K562 (cell line): ENCODE measurements at regions not wholly inside any gene's neighbourhood (a gene's known extent, or its start where the extent isn't known, plus 50 kb on each side); places are given as distances from the start of the nearest gene placed in this dataset.

ENCODE experiments used
- ATAC-seq: fragments of 200-7000 bp; cut with Tn5 transposase; 3 replicates; pipeline ENCODE4 v1.9.1; 2020; ENCODE audit warnings: moderate library complexity
- BruUV-seq: library from RNA; stranded (reverse); fragments of 400-500 nt; replicated peaks from 2 replicates; lab custom pipeline; 2021; lab: Mats Ljungman, UMichigan
- CTCF ChIA-PET: fragments of 300-600 bp; formaldehyde crosslinking; extraction: SDS; loops from one replicate; lab custom pipeline; 2021; ENCODE audit warnings: low intra/inter-chr PET ratio; lab: Yijun Ruan, JAX
- POLR2A ChIA-PET: fragments of 300-600, 350-650 bp; sonication (Branson Sonifier 250); formaldehyde crosslinking; extraction: SDS; loops from one replicate; lab custom pipeline; 2021; ENCODE audit warnings: antibody characterized with exemption, inconsistent platforms; lab: Yijun Ruan, JAX
- DNase-seq, 4 experiments: peaks; one replicate each; pipeline versions ENCODE4 v3.0.0 to v3.0.0-alpha.2; 2011 to 2018; ENCODE audit warnings: low spot score in 3 of 4, mixed read lengths in 3 of 4; ENCODE audit errors: extremely low read depth in 1 of 4
- FAIRE-seq: peaks from 2 replicates; lab custom pipeline; 2011; peaks lifted over from hg19 to GRCh38; lab: Jason Lieb, UNC
- H2AFZ ChIP-seq: 2 replicates; pipeline ENCODE4 v1.6.0; 2011; ENCODE audit warnings: low read depth, low read length, control low read depth, inconsistent platforms
- H3K27ac ChIP-seq: fragments of 200-600 bp; 3 replicates; pipeline ENCODE4 v1.8.0; 2011; ENCODE audit warnings: low read depth, mild to moderate bottlenecking, control low read depth, inconsistent platforms, low read length, moderate library complexity, mixed read lengths; ENCODE audit errors: extremely low read depth
- H3K27me3 ChIP-seq, 2 experiments: fragments of 300-600 bp in 1 of 2; 2 replicates in 1 of 2; 3 replicates in 1 of 2; pipeline versions ENCODE4 v1.6.0 to v1.8.0; 2011; ENCODE audit warnings: inconsistent platforms in 2 of 2, low read length in 2 of 2, mild to moderate bottlenecking in 1 of 2, mixed read lengths in 1 of 2, moderate library complexity in 1 of 2; ENCODE audit not compliant: control insufficient read depth in 2 of 2, insufficient read depth in 2 of 2
- H3K36me3 ChIP-seq: fragments of 300-600 bp; 3 replicates; pipeline ENCODE4 v1.8.0; 2011; ENCODE audit warnings: mild to moderate bottlenecking, low read length, inconsistent platforms; ENCODE audit not compliant: control insufficient read depth, insufficient read depth
- H3K4me1 ChIP-seq, 2 experiments: fragments of 200-600 bp in 1 of 2; replicated peaks in 1 of 2; 2 replicates in 1 of 2; 3 replicates in 1 of 2; pipeline versions ENCODE4 v1.5.1 to v1.8.0; 2011; ENCODE audit warnings: inconsistent platforms in 2 of 2, low read length in 2 of 2, mild to moderate bottlenecking in 1 of 2, mixed read lengths in 1 of 2, moderate library complexity in 1 of 2; ENCODE audit not compliant: control insufficient read depth in 2 of 2, insufficient read depth in 2 of 2
- H3K4me2 ChIP-seq: 2 replicates; pipeline ENCODE4 v1.6.1; 2011; ENCODE audit warnings: low read length, control low read depth, inconsistent platforms, mixed read lengths; ENCODE audit not compliant: insufficient read depth
- H3K4me3 ChIP-seq: fragments of 200-600 bp; sonication (generic), shearing (Covaris generic); 2 replicates; pipeline ENCODE4 v1.5.1; 2016; ENCODE audit warnings: control low read depth, inconsistent platforms
- H3K79me2 ChIP-seq: fragments of 200-600 bp; 3 replicates; pipeline ENCODE4 v1.8.0; 2011; ENCODE audit warnings: low read length, inconsistent platforms; ENCODE audit not compliant: control insufficient read depth, insufficient read depth
- H3K9ac ChIP-seq, 2 experiments: 2 replicates each; pipeline versions ENCODE4 v1.6.0 to v1.6.1; 2011; ENCODE audit warnings: low read depth in 2 of 2, low read length in 2 of 2, control low read depth in 1 of 2, inconsistent platforms in 1 of 2, mild to moderate bottlenecking in 1 of 2, mixed read lengths in 1 of 2; ENCODE audit not compliant: insufficient read depth in 1 of 2
- H3K9me1 ChIP-seq: one replicate; pipeline ENCODE4 v1.6.0; 2011; ENCODE audit warnings: inconsistent platforms, mild to moderate bottlenecking, low read length, moderate library complexity; ENCODE audit not compliant: control insufficient read depth, insufficient read depth
- H3K9me3 ChIP-seq: replicated peaks from 2 replicates; pipeline ENCODE4 v1.5.1; 2011; ENCODE audit warnings: low read depth, low read length, inconsistent platforms; ENCODE audit not compliant: control insufficient read depth, insufficient read depth
- H4K20me1 ChIP-seq: replicated peaks from 2 replicates; pipeline ENCODE4 v1.6.1; 2011; ENCODE audit warnings: low read length, inconsistent platforms, mixed read lengths; ENCODE audit not compliant: control insufficient read depth, insufficient read depth
- ATF1 ChIP-seq, 2 experiments: fragments of 450-650 bp in 1 of 2; IDR thresholded peaks; 2 replicates each; pipeline ENCODE4 v1.6.1; 2016; ENCODE audit warnings: missing compliant biosample characterization in 1 of 2, missing genetic modification characterization in 1 of 2
- E2F3 ChIP-seq: fragments of 250-450 bp; sonication (Bioruptor Pico); IDR thresholded peaks from 2 replicates; pipeline ENCODE4 v1.4.0; 2020; ENCODE audit warnings: mild to moderate bottlenecking
- E2F6 ChIP-seq, 2 experiments: IDR thresholded peaks; 2 replicates each; pipeline ENCODE4 v1.6.1; 2011; ENCODE audit warnings: borderline replicate concordance in 1 of 2, control low read depth in 1 of 2, low read depth in 1 of 2, low read length in 1 of 2, mild to moderate bottlenecking in 1 of 2, mixed read lengths in 1 of 2, moderate library complexity in 1 of 2; ENCODE audit not compliant: insufficient read depth in 1 of 2, insufficient read length in 1 of 2, poor library complexity in 1 of 2, severe bottlenecking in 1 of 2; ENCODE audit errors: extremely low read depth in 1 of 2
- ELF1 ChIP-seq: fragments of 200-800 bp; sonication (Bioruptor generic); IDR thresholded peaks from 2 replicates; pipeline ENCODE4 v1.6.1; 2016; ENCODE audit warnings: missing genetic modification characterization, missing compliant biosample characterization
- MTA3 ChIP-seq: fragments of 450-650 bp; formaldehyde crosslinking; IDR thresholded peaks from 2 replicates; pipeline ENCODE4 v1.6.1; 2017; ENCODE audit warnings: mild to moderate bottlenecking, borderline replicate concordance
- NEUROD1 ChIP-seq: fragments of 150-350 bp; IDR thresholded peaks from 2 replicates; pipeline ENCODE4 v1.6.1; 2014; ENCODE audit warnings: borderline replicate concordance, low read length, low read depth; ENCODE audit not compliant: partially characterized antibody
- POLR3G ChIP-seq: IDR thresholded peaks from 2 replicates; pipeline ENCODE4 v1.6.1; 2011; ENCODE audit not compliant: insufficient read length, insufficient replicate concordance; ENCODE audit errors: extremely low read depth
- SREBF2 ChIP-seq: sonication (generic); formaldehyde crosslinking; IDR thresholded peaks from 2 replicates; pipeline ENCODE4 v1.4.0; 2020; ENCODE audit warnings: mild to moderate bottlenecking, missing genetic modification reagents
- TAF1 ChIP-seq: IDR thresholded peaks from 2 replicates; pipeline ENCODE4 v1.6.1; 2011; ENCODE audit warnings: mild to moderate bottlenecking, low read length, moderate library complexity; ENCODE audit not compliant: insufficient read depth, control insufficient read depth, severe bottlenecking; ENCODE audit errors: extremely low read depth
- ZNF232 ChIP-seq: sonication (generic); formaldehyde crosslinking; IDR thresholded peaks from 2 replicates; pipeline ENCODE4 v1.8.0; 2022; ENCODE audit warnings: mild to moderate bottlenecking, missing genetic modification reagents
- ZNF24 ChIP-seq: fragments of 450-650 bp; IDR thresholded peaks from 2 replicates; pipeline ENCODE4 v1.6.1; 2016
- ZNF699 ChIP-seq: fragments of 250-450 bp; sonication (Bioruptor Pico); IDR thresholded peaks from 2 replicates; pipeline ENCODE4 v1.8.0; 2021; ENCODE audit warnings: mild to moderate bottlenecking, moderate library complexity; ENCODE audit not compliant: insufficient replicate concordance
- WGBS: fragments of 100-300 bp; shearing (Covaris generic); methylation state at CpG from one replicate; pipeline ENCODE4 v1.1.6; 2016; ENCODE audit warnings: low coverage, mixed read lengths; ENCODE audit not compliant: insufficient coverage; ENCODE audit errors: missing lambda C conversion rate; 5-methylcytosine and 5-hydroxymethylcytosine counted together
- in situ Hi-C: fragments of 300-500 bp; cut with MboI; formaldehyde crosslinking; loops from 4 replicates; pipeline ENCODE4 v1.15.0; 2018; ENCODE audit warnings: inconsistent platforms, mixed read lengths
- intact Hi-C: fragments of 100-400 bp; cut with micrococcal nuclease; formaldehyde crosslinking; loops from 2 replicates; pipeline ENCODE4 v1.14.2; 2022
- TF ChIP-seq, protein P1 (sequence below): fragments of 250-450 bp; sonication (Bioruptor Pico); IDR thresholded peaks from 2 replicates; pipeline ENCODE4 v1.5.0; 2020; ENCODE audit warnings: mild to moderate bottlenecking, borderline replicate concordance
- TF ChIP-seq, protein P2 (sequence below): sonication (generic); formaldehyde crosslinking; IDR thresholded peaks from 2 replicates; pipeline ENCODE4 v1.8.1; 2023; ENCODE audit warnings: mild to moderate bottlenecking, missing genetic modification reagents, moderate library complexity
- TF ChIP-seq, protein P3 (sequence below): fragments of 250-450 bp; sonication (Bioruptor Pico); IDR thresholded peaks from 2 replicates; pipeline ENCODE4 v1.5.0; 2021; ENCODE audit warnings: mild to moderate bottlenecking, borderline replicate concordance

DNA sequence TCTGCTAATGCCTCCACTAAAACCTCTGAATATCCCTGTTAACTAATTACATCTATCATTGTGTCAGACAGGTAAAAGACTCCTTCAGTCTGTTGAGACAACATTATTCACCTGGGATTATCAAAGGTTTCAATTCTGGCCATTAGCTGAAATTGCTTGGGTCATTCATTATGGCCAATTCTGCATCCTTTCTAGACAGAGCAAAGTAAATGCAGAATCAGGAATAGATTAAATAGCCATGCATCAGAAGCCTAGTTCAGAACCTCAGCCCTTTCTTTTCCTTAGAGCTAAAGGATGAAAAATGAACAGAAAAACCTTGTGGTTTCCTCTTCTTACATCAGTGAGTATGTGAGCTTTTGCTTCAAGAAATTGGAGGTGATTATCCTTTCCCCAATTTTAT lies 665.4 kb upstream of the CAMK1G start (continued):
- TF ChIP-seq MTA3 = no peak

GRCh38 chr1:208919371-208919770 lies 664.1 kb upstream of the CAMK1G start:
- H3K36me3 ChIP-seq = no peaks in the 10 kb centered on the region
- H3K79me2 ChIP-seq = no peaks in the 10 kb centered on the region
- ATAC-seq (no peak), FAIRE-seq (no peak), DNase-seq (no peak)
- no peaks in the 10 kb centered on the region for H4K20me1 ChIP-seq
- in situ Hi-C loops (no loop called here), intact Hi-C loops (no loop called here)
- BruUV-seq = no TSS peak
- WGBS = 2% methylated on average over 2 of the region's 2 CpGs
- H3K9me3 ChIP-seq = no peaks in the 10 kb centered on the region
- H3K27me3 ChIP-seq = no peaks in the 10 kb centered on the region
- CTCF ChIA-PET = no interaction called here
- POLR2A ChIA-PET = no interaction called here
- H3K4me2 ChIP-seq = no peak overlapping the region
- no peak overlapping the region for H3K4me3 ChIP-seq
- H3K27ac ChIP-seq = no peak overlapping the region
- H2AFZ ChIP-seq = no peak overlapping the region
- no peak overlapping the region for H3K9ac ChIP-seq
- H3K4me1 ChIP-seq = no peaks in the 10 kb centered on the region
- no peaks in the 10 kb centered on the region for H3K9me1 ChIP-seq
- TF ChIP-seq, protein P1, sequence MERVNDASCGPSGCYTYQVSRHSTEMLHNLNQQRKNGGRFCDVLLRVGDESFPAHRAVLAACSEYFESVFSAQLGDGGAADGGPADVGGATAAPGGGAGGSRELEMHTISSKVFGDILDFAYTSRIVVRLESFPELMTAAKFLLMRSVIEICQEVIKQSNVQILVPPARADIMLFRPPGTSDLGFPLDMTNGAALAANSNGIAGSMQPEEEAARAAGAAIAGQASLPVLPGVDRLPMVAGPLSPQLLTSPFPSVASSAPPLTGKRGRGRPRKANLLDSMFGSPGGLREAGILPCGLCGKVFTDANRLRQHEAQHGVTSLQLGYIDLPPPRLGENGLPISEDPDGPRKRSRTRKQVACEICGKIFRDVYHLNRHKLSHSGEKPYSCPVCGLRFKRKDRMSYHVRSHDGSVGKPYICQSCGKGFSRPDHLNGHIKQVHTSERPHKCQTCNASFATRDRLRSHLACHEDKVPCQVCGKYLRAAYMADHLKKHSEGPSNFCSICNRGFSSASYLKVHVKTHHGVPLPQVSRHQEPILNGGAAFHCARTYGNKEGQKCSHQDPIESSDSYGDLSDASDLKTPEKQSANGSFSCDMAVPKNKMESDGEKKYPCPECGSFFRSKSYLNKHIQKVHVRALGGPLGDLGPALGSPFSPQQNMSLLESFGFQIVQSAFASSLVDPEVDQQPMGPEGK = no peak
- TF ChIP-seq, protein P2, sequence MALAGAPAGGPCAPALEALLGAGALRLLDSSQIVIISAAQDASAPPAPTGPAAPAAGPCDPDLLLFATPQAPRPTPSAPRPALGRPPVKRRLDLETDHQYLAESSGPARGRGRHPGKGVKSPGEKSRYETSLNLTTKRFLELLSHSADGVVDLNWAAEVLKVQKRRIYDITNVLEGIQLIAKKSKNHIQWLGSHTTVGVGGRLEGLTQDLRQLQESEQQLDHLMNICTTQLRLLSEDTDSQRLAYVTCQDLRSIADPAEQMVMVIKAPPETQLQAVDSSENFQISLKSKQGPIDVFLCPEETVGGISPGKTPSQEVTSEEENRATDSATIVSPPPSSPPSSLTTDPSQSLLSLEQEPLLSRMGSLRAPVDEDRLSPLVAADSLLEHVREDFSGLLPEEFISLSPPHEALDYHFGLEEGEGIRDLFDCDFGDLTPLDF (CRISPR knock-in tag) = no peak
- TF ChIP-seq POLR3G = no peak
- no peak for TF ChIP-seq ATF1 (CRISPR knock-in tag; IDR thresholded peaks at IDR 0.05)
- no peak for TF ChIP-seq ATF1 (tag; IDR thresholded peaks at IDR 0.05)
- TF ChIP-seq TAF1 = no peak
- no peak for TF ChIP-seq ZNF232
- no peak for TF ChIP-seq E2F6 (IDR thresholded peaks at IDR 0.05; ENCODE audit: borderline replicate concordance in 1 of 2, extremely low read depth in 1 of 2, insufficient read depth in 1 of 2, insufficient read length in 1 of 2, low read depth in 1 of 2, low read length in 1 of 2, poor library complexity in 1 of 2, severe bottlenecking in 1 of 2)
- no peak for TF ChIP-seq ELF1 (tag)
- no peak for TF ChIP-seq SREBF2 (CRISPR knock-in tag)
- TF ChIP-seq ZNF699 (CRISPR knock-in tag) = no peak
- no peak for TF ChIP-seq E2F3 (CRISPR knock-in tag)
- no peak for TF ChIP-seq NEUROD1
- TF ChIP-seq, protein P3, sequence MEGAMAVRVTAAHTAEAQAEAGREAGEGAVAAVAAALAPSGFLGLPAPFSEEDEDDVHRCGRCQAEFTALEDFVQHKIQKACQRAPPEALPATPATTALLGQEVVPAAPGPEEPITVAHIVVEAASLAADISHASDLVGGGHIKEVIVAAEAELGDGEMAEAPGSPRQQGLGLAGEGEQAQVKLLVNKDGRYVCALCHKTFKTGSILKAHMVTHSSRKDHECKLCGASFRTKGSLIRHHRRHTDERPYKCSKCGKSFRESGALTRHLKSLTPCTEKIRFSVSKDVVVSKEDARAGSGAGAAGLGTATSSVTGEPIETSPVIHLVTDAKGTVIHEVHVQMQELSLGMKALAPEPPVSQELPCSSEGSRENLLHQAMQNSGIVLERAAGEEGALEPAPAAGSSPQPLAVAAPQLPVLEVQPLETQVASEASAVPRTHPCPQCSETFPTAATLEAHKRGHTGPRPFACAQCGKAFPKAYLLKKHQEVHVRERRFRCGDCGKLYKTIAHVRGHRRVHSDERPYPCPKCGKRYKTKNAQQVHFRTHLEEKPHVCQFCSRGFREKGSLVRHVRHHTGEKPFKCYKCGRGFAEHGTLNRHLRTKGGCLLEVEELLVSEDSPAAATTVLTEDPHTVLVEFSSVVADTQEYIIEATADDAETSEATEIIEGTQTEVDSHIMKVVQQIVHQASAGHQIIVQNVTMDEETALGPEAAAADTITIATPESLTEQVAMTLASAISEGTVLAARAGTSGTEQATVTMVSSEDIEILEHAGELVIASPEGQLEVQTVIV = no peak
- TF ChIP-seq ZNF24 = no peak
